GM10248 (cell line): ENCODE measurements at regions not wholly inside any gene's neighbourhood (a gene's known extent, or its start where the extent isn't known, plus 50 kb on each side); places are given as distances from the start of the nearest gene placed in this dataset.
"Not testable (repeated sequence)": the region's sequence is repeated elsewhere in the genome, so short reads cannot be mapped to it uniquely, and the experiment has no call there.

Experiments used
- CTCF ChIA-PET: fragments of 300-600 bp; sonication (Branson Sonifier 250); formaldehyde crosslinking; extraction: SDS; loops from one replicate; lab custom pipeline; 2021; ENCODE audit warnings: antibody characterized with exemption; lab: Yijun Ruan, JAX
- POLR2A ChIA-PET: fragments of 350-650 bp; sonication (Branson Sonifier 250); formaldehyde crosslinking; extraction: SDS; loops from one replicate; lab custom pipeline; 2020; ENCODE audit warnings: antibody characterized with exemption; lab: Yijun Ruan, JAX
- DNase-seq: peaks from one replicate; pipeline ENCODE4 v3.0.0; 2012; ENCODE audit errors: extremely low spot score
- CTCF ChIP-seq: IDR thresholded peaks from 2 replicates; pipeline ENCODE4 v1.5.1; 2012; ENCODE audit warnings: mild to moderate bottlenecking, low read depth; ENCODE audit errors: extremely low read depth, missing control alignments, control extremely low read depth

GRCh38 chrX:65971151-65971550, 68.7 kb downstream of the VSIG4 start:
- ChIA-PET POLR2A (no interaction called here), CTCF (interaction anchor here (1.7 kb wide), 1 partner anchor 14 kb away, joined by 5 read pairs; no protein-coding TSS in a partner anchor)
- no peak for TF ChIP-seq CTCF
- no peak for DNase-seq

DNA sequence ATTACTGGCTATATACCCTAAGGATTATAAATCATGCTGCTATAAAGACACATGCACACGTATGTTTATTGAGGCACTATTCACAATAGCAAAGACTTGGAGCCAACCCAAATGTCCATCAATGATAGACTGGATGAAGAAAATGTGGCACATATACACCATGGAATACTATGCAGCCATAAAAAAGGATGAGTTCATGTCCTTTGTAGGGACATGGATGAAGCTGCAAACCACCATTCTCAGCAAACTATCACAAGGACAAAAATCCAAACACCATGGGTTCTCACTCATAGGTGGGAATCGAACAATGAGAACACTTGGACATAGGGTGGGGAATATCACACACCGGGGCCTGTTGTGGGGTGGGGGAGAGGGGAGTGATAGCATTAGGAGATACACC, 72.7 kb downstream of the VSIG4 start:
- CTCF ChIA-PET, POLR2A ChIA-PET, DNase-seq: not testable (repeated sequence)

- DNase-seq = no peak
- ChIA-PET CTCF (interaction anchor here (1.1 to 1.2 kb wide), 2 partner anchors 11 to 14 kb away, joined by 3 read pairs; no protein-coding TSS in a partner anchor), POLR2A (no interaction called here)
- TF ChIP-seq CTCF = no peak
These were observed 78.2 kb downstream of the VSIG4 start for GRCh38 chrX:65961714-65962113.

DNA sequence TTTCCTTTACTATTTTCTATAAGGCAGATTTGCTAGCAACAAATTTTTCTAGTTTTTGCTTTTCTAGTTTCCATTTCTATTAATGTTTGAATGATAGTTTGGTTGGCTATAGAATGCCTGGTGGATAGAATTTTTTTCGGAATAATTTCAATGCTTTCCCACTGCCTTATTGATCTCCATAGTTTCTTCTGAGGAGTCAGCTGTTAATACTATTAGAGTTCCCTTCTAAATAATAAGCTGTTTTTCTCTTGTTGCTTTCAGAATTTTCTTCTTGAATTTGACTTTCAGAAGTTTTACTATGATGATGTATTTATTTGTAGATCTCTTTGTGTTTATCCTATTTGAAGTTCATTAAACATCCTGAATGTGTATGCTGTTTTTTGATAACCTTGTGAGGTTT, 91.8 kb downstream of the VSIG4 start:
- no peak for DNase-seq
- ChIA-PET CTCF (interaction anchor here (0.9 kb wide), 1 partner anchor 14 kb away, joined by 3 read pairs; no protein-coding TSS in a partner anchor), POLR2A (no interaction called here)
- no peak for TF ChIP-seq CTCF

DNA sequence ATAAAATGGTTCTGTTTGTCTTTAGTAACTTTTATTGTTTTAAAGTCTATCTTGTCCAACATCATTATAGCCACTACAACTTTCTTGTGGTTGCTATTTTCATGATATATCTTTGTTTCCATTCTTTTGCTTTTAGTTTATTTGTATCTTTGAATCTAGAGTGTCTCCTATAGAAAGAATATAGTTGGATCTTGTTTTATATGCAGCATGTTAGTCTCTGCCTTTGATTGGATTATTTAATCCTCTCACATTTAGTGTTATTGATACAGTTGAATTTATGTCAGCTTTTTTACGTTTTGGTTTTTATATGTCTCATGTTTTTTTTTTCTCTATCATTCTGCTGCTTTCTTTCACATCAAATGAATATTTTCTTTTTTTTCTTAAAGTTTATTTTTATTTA, 98.1 kb downstream of the VSIG4 start:
- DNase-seq = no peak
- CTCF ChIA-PET = no interaction called here
- TF ChIP-seq CTCF = no peak
- POLR2A ChIA-PET = no interaction called here

DNA sequence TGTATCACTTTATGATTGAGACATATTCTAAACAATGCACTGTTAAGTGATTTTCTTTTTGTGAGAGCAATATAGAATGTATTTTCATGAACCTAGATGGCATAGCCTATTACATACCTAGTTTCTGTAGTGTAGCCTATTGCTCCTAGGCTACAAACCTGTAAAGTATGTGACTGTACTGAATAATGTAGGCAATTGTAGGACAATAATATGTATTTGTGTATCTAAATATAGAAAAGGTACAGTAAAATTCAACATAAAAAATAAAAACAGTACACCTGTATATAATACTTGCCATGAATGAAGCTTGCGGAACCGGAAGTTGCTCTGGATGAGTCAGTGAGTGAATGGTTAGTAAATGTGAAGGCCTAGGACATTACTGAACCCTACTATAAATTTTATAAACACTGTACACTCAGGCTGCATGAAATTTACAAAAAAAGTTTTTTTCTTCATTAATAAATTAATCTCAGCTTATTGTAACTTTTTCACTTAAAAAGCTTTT, 106.7 kb downstream of the VSIG4 start:
- DNase-seq = no peak

More for the DNA sequence above, 106.7 kb downstream of the VSIG4 start:
- CTCF ChIA-PET = no interaction called here
- no peak for TF ChIP-seq CTCF
- POLR2A ChIA-PET = no interaction called here
